Prostate gland (tissue), 2 donors: ENCODE measurements at regions not wholly inside any gene's neighbourhood (a gene's known extent, or its start where the extent isn't known, plus 50 kb on each side); places are given as distances from the start of the nearest gene placed in this dataset.

Experiments used
- DNase-seq: peaks from one replicate; pipeline ENCODE4 v3.0.0-alpha.2; 2019; ENCODE audit warnings: low spot score
- H3K27ac ChIP-seq, 2 donors: fragments of 200-600 bp; sonication (generic); 2 replicates each; pipeline ENCODE4 v1.5.1; 2017 to 2019
- H3K27me3 ChIP-seq: fragments of 200-600 bp; sonication (generic); replicated peaks from 2 replicates; pipeline ENCODE4 v1.5.1; 2019; ENCODE audit not compliant: insufficient read depth
- H3K36me3 ChIP-seq, 2 donors: fragments of 200-600 bp; sonication (generic); 1 replicate in 1 of 2; 2 replicates in 1 of 2; pipeline versions ENCODE4 v1.5.1 to v1.8.1; 2017 to 2019
- H3K4me1 ChIP-seq: fragments of 200-600 bp; sonication (generic); replicated peaks from 2 replicates; pipeline ENCODE4 v1.5.1; 2019
- H3K4me3 ChIP-seq, 2 donors: fragments of 200-600 bp; sonication (generic); 2 replicates each; pipeline ENCODE4 v1.5.1; 2017 to 2019
- H3K9me3 ChIP-seq: fragments of 200-600 bp; sonication (generic); 2 replicates; pipeline ENCODE4 v1.5.1; 2017
- POLR2A ChIP-seq: fragments of 450-650 bp; IDR thresholded peaks from one replicate; pipeline ENCODE4 v1.6.1; 2016; ENCODE audit warnings: antibody characterized with exemption, mild to moderate bottlenecking
- POLR2AphosphoS5 ChIP-seq: sonication (generic); formaldehyde crosslinking; IDR thresholded peaks from one replicate; pipeline ENCODE4 v1.6.1; 2017; ENCODE audit warnings: antibody characterized with exemption
- WGBS: methylation state at CpG from one replicate; pipeline ENCODE4 v1.1.5; 2018; 5-methylcytosine and 5-hydroxymethylcytosine counted together
- intact Hi-C: fragments of 100-400 bp; cut with DNase I; formaldehyde crosslinking; loops from one replicate; pipeline ENCODE4 v1.14.2; 2022
- TF ChIP-seq, protein P1 (sequence below), 4 experiments: fragments of 200-600 bp in 2 of 4; fragments of 450-650 bp in 2 of 4; sonication (generic) in 2 of 4; IDR thresholded peaks; 1 replicate in 3 of 4; 2 replicates in 1 of 4; pipeline ENCODE4 v1.5.1; 2016 to 2019; ENCODE audit warnings: antibody characterized with exemption in 4 of 4, mild to moderate bottlenecking in 2 of 4, moderate library complexity in 2 of 4

DNA sequence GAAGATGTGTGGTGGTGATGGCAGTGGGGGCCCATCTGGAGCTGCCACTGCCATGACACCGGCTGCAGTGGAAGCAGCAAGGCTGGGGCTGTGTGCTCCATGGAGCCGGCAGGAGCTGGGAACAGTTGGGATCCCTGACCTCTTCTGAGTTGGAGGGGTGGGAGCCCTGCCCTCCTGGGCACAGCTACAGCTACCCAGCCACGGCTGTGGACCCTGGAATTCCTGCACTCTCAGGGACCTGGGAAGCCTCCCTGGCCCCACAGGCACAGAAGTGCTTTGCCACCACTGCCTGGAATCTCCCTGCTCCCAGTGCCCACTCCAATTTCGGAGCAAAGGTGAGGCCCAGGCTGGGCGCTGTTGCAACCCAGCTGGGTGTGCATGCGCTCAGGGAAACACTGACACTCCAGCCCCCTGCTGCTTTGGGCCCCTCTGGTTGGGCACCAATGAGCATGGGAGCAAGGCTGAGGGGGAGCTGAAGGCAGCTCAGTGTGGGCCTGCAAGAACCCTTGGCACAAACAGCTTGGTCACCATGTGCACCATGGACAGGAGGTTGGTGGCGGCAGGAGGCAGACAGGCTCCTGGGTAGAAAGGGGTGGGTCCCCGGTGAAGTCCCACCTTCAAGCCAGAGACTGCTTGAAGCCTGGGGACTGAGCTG is 817.6 kb downstream of the KCNT2 start:
- no peak for DNase-seq
- Histone ChIP-seq H3K4me3 (no peak overlapping the region), H3K9me3 (no peaks in the 10 kb centered on the region), H3K36me3 (no peaks in the 10 kb centered on the region), H3K27ac (no peak overlapping the region), H3K27me3 (no peaks in the 10 kb centered on the region), H3K4me1 (no peaks in the 10 kb centered on the region)
- TF ChIP-seq POLR2AphosphoS5 (no peak), POLR2A (no peak)
- TF ChIP-seq, protein P1, sequence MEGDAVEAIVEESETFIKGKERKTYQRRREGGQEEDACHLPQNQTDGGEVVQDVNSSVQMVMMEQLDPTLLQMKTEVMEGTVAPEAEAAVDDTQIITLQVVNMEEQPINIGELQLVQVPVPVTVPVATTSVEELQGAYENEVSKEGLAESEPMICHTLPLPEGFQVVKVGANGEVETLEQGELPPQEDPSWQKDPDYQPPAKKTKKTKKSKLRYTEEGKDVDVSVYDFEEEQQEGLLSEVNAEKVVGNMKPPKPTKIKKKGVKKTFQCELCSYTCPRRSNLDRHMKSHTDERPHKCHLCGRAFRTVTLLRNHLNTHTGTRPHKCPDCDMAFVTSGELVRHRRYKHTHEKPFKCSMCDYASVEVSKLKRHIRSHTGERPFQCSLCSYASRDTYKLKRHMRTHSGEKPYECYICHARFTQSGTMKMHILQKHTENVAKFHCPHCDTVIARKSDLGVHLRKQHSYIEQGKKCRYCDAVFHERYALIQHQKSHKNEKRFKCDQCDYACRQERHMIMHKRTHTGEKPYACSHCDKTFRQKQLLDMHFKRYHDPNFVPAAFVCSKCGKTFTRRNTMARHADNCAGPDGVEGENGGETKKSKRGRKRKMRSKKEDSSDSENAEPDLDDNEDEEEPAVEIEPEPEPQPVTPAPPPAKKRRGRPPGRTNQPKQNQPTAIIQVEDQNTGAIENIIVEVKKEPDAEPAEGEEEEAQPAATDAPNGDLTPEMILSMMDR (IDR thresholded peaks at IDR 0.05) = no peak
- 92% methylated on average over 7 of the region's 8 CpGs for WGBS
- intact Hi-C loops = no loop called here

DNA sequence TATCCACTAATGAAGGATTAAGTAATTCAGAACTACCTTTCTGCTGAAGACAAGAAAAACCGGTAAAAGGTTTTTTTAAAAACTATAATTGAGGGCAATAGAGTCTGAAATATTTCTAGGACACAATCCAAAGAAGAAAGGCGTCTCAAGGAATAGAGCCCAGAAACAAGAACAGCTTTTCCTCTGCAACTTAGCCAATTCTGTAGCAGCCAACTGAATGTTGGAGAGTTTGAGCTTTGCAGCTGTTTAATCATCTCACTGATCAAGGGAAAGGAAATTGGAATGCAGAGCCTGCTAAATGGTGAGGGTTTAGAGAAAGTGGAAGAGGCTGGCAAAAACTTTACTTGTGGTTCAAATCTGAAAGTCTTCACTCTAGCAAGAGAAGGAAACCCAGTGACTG is 818.9 kb downstream of the KCNT2 start:
- H3K4me3 ChIP-seq = no peak overlapping the region
- 64% methylated on average over 2 of the region's 2 CpGs for WGBS
- no peaks in the 10 kb centered on the region for H3K4me1 ChIP-seq
- H3K27me3 ChIP-seq = no peaks in the 10 kb centered on the region
- H3K36me3 ChIP-seq = no peaks in the 10 kb centered on the region
- no peak overlapping the region for H3K27ac ChIP-seq
- intact Hi-C loops = no loop called here
- TF ChIP-seq POLR2AphosphoS5 (no peak), POLR2A (no peak)
- TF ChIP-seq, protein P1 (IDR thresholded peaks at IDR 0.05) = no peak
- no peaks in the 10 kb centered on the region for H3K9me3 ChIP-seq
- DNase-seq = no peak

DNA sequence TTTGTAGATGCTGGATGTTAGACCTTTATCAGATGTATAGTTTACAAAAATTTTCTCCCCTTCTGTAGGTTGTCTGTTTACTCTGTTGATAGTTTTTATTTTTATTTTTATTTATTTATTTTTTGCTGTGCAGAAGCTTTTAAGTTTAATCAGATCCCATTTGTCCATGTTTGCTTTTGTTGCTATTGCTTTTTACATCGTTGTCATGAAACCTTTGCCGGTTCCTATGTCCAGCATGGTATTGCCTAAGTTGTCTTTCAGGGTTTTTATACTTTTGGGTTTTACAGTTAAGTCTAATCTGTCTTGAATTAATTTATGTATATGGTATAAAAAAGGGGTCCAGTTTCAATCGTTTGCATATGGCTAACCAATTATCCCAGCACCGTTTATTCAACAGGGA is 819.5 kb downstream of the KCNT2 start:
- no peak for DNase-seq
- WGBS = 73% methylated on average over 4 of the region's 4 CpGs
- Histone ChIP-seq H3K4me1 (no peaks in the 10 kb centered on the region), H3K36me3 (no peaks in the 10 kb centered on the region), H3K27ac (no peak overlapping the region), H3K9me3 (no peaks in the 10 kb centered on the region), H3K27me3 (no peaks in the 10 kb centered on the region), H3K4me3 (no peak overlapping the region)
- TF ChIP-seq, protein P1 (IDR thresholded peaks at IDR 0.05) = no peak
- TF ChIP-seq POLR2A = no peak
- TF ChIP-seq POLR2AphosphoS5 = no peak
- intact Hi-C loops = no loop called here

DNA sequence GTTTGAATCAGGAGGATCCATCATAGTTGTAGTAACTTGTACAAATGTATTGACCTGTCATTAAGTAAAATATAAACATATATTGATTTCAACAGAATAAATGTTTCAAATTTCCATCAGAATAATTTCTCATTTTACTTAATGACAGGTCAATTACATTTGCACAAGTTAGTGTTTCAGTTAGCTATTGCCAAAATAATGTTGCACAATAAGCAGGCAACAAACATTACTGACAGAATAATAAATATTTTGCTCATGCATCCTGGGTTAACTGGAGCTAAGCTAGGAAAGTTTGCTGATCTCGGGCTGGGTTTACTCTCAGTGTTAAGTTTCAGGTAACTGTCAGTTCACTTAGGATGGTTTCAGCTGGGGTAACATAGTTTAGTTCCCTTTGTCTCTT is 822.4 kb downstream of the KCNT2 start:
- WGBS = 38% methylated on average over 1 of the region's 1 CpG
- no peak overlapping the region for H3K27ac ChIP-seq
- no peak overlapping the region for H3K4me3 ChIP-seq
- H3K27me3 ChIP-seq = no peaks in the 10 kb centered on the region
- no peaks in the 10 kb centered on the region for H3K9me3 ChIP-seq
- H3K4me1 ChIP-seq = no peaks in the 10 kb centered on the region
- intact Hi-C loops = no loop called here
- DNase-seq = no peak
- no peaks in the 10 kb centered on the region for H3K36me3 ChIP-seq
- TF ChIP-seq POLR2AphosphoS5 (no peak), POLR2A (no peak)
- TF ChIP-seq, protein P1 (IDR thresholded peaks at IDR 0.05) = no peak

DNA sequence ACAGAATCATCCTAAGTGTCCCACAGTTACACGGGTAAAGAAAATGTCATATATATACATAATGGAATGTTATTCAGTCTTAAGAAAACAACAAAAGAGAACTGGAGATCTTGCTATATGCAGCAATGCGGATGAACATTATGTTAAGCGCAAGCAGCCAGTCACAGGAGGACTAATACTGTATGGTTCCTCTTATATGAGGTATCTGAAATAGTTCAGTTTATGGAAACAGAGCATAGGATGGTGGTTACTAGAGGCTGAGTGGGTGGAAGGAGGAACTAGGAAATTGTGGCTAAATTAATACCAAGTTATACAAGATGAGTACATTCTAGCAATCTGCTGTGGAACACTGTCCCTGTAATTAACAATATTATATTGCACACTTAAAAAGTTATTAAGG is 834.3 kb downstream of the KCNT2 start:
- TF ChIP-seq POLR2AphosphoS5 = no peak
- TF ChIP-seq POLR2A = no peak
- TF ChIP-seq, protein P1 (IDR thresholded peaks at IDR 0.05) = no peak
- no peaks in the 10 kb centered on the region for H3K36me3 ChIP-seq
- 91% methylated on average over 3 of the region's 3 CpGs for WGBS
- DNase-seq = no peak
- no peaks in the 10 kb centered on the region for H3K27me3 ChIP-seq
- no peaks in the 10 kb centered on the region for H3K4me1 ChIP-seq
- intact Hi-C loops = no loop called here
- no peak overlapping the region for H3K27ac ChIP-seq
- H3K4me3 ChIP-seq = no peak overlapping the region
- H3K9me3 ChIP-seq = no peaks in the 10 kb centered on the region
